Right lobe of liver (tissue), 4 donors: ENCODE measurements at regions not wholly inside any gene's neighbourhood (a gene's known extent, or its start where the extent isn't known, plus 50 kb on each side); places are given as distances from the start of the nearest gene placed in this dataset.

Experiments
- CTCF ChIP-seq, 4 donors: fragments of 200-600 bp in 3 of 4; fragments of 450-650 bp in 1 of 4; IDR thresholded peaks; one replicate each; pipeline versions ENCODE4 v1.5.1 to v1.8.0; 2016 to 2022; ENCODE audit warnings: antibody characterized with exemption in 4 of 4, mild to moderate bottlenecking in 2 of 4
- POLR2A ChIP-seq: fragments of 450-650 bp; IDR thresholded peaks from one replicate; pipeline ENCODE4 v1.6.1; 2017; ENCODE audit warnings: antibody characterized with exemption, mild to moderate bottlenecking
- donor health status: DM: no; HTN: no; CAD: no.
- donor health status: DM: no; HTN: no; CAD: no.
- donor health status: DM: no; HTN: yes; CAD: no.

- TF ChIP-seq CTCF (IDR thresholded peaks at IDR 0.05) (no peak), POLR2A (no peak)
Observed at GRCh38 chr6:4399656-4400055, 264.3 kb upstream of the ECI2 start.
